CD14-positive monocyte (primary cell): ENCODE measurements at regions not wholly inside any gene's neighbourhood (a gene's known extent, or its start where the extent isn't known, plus 50 kb on each side); places are given as distances from the start of the nearest gene placed in this dataset.

Source experiments
- DNase-seq, 3 donors: peaks; one replicate each; pipeline ENCODE4 v3.0.0-alpha.2; 2011 to 2022
- H2AFZ ChIP-seq: 2 replicates; pipeline ENCODE4 v1.6.0; 2012; ENCODE audit warnings: mild to moderate bottlenecking, low read depth, low read length, inconsistent platforms; ENCODE audit not compliant: insufficient read depth, poor library complexity, severe bottlenecking
- H3K27ac ChIP-seq, 2 donors: 1 replicate in 1 of 2; 2 replicates in 1 of 2; pipeline ENCODE4 v1.5.1; 2012 to 2013; ENCODE audit warnings: low read length in 2 of 2, control low read depth in 1 of 2, inconsistent platforms in 1 of 2, low read depth in 1 of 2, mild to moderate bottlenecking in 1 of 2
- H3K27me3 ChIP-seq, 2 donors: one replicate each; pipeline versions ENCODE4 v1.6.0 to v1.6.1; 2011 to 2013; ENCODE audit warnings: low read length in 2 of 2; ENCODE audit not compliant: control insufficient read depth in 2 of 2, insufficient read depth in 2 of 2
- H3K36me3 ChIP-seq, 2 donors: replicated peaks in 1 of 2; 1 replicate in 1 of 2; 2 replicates in 1 of 2; pipeline versions ENCODE4 v1.5.1 to v1.6.1; 2012 to 2013; ENCODE audit warnings: low read length in 2 of 2, control low read depth in 1 of 2, inconsistent platforms in 1 of 2, mild to moderate bottlenecking in 1 of 2; ENCODE audit not compliant: insufficient read depth in 2 of 2, control insufficient read depth in 1 of 2
- H3K4me1 ChIP-seq, 2 donors: 1 replicate in 1 of 2; 2 replicates in 1 of 2; pipeline versions ENCODE4 v1.5.1 to v1.6.1; 2012 to 2013; ENCODE audit warnings: low read length in 2 of 2, control low read depth in 1 of 2, inconsistent platforms in 1 of 2, mild to moderate bottlenecking in 1 of 2, moderate library complexity in 1 of 2; ENCODE audit not compliant: insufficient read depth in 2 of 2, control insufficient read depth in 1 of 2
- H3K4me2 ChIP-seq: replicated peaks from 2 replicates; pipeline ENCODE3; 2012; ENCODE audit warnings: low read length, moderate library complexity, mild to moderate bottlenecking; ENCODE audit not compliant: poor library complexity, severe bottlenecking; ENCODE audit errors: extremely low read depth
- H3K4me3 ChIP-seq, 3 experiments: fragments of 200-600 bp in 1 of 3; sonication (generic) in 1 of 3; replicated peaks in 1 of 3; 1 replicate in 2 of 3; 2 replicates in 1 of 3; pipeline ENCODE4 v1.5.1; 2011 to 2013; ENCODE audit warnings: low read length in 3 of 3, mild to moderate bottlenecking in 3 of 3, control low read depth in 2 of 3, low read depth in 2 of 3, inconsistent platforms in 1 of 3, moderate library complexity in 1 of 3
- H3K79me2 ChIP-seq: 2 replicates; pipeline ENCODE4 v1.6.0; 2012; ENCODE audit warnings: mild to moderate bottlenecking, control low read depth, inconsistent platforms, low read length, moderate library complexity; ENCODE audit not compliant: insufficient read depth
- H3K9ac ChIP-seq: 2 replicates; pipeline ENCODE4 v1.6.0; 2017; ENCODE audit warnings: low read length, mild to moderate bottlenecking; ENCODE audit not compliant: insufficient read depth, poor library complexity, severe bottlenecking
- H3K9me3 ChIP-seq, 2 donors: replicated peaks in 1 of 2; 1 replicate in 1 of 2; 2 replicates in 1 of 2; pipeline versions ENCODE4 v1.5.1 to v1.6.1; 2012 to 2013; ENCODE audit warnings: low read length in 2 of 2, control low read depth in 1 of 2; ENCODE audit not compliant: control insufficient read depth in 1 of 2, insufficient read depth in 1 of 2
- H4K20me1 ChIP-seq: 2 replicates; pipeline ENCODE4 v1.6.0; 2012; ENCODE audit warnings: mild to moderate bottlenecking, low read length, control low read depth, moderate library complexity; ENCODE audit not compliant: insufficient read depth
- H3K27ac Mint-ChIP-seq, 7 donors: one replicate each; pipeline ENCODE4 v1.8.0; 2020; ENCODE audit warnings: mild to moderate bottlenecking in 7 of 7, mixed read lengths in 7 of 7, moderate library complexity in 6 of 7, inconsistent platforms in 2 of 7
- H3K27me3 Mint-ChIP-seq, 3 donors: one replicate each; pipeline ENCODE4 v1.8.0; 2021 to 2022; ENCODE audit warnings: low read depth in 3 of 3, mild to moderate bottlenecking in 3 of 3, mixed read lengths in 3 of 3, moderate library complexity in 3 of 3, inconsistent platforms in 1 of 3
- H3K36me3 Mint-ChIP-seq, 2 donors: one replicate each; pipeline ENCODE4 v1.8.0; 2020; ENCODE audit warnings: mixed read lengths in 2 of 2, inconsistent platforms in 1 of 2, mild to moderate bottlenecking in 1 of 2
- H3K4me1 Mint-ChIP-seq: one replicate; pipeline ENCODE4 v1.8.0; 2020; ENCODE audit warnings: mild to moderate bottlenecking, mixed read lengths
- H3K4me3 Mint-ChIP-seq, 2 donors: one replicate each; pipeline ENCODE4 v1.8.0; 2020; ENCODE audit warnings: mild to moderate bottlenecking in 2 of 2, mixed read lengths in 2 of 2, moderate library complexity in 1 of 2
- H3K9me3 Mint-ChIP-seq, 7 donors: one replicate each; pipeline ENCODE4 v1.8.0; 2020 to 2022; ENCODE audit warnings: mixed read lengths in 7 of 7, mild to moderate bottlenecking in 6 of 7, moderate library complexity in 6 of 7, inconsistent platforms in 2 of 7
- WGBS: methylation state at CpG from one replicate; pipeline ENCODE4 v1.1.5; 2013; ENCODE audit warnings: missing lambda C conversion rate; ENCODE audit not compliant: insufficient coverage; 5-methylcytosine and 5-hydroxymethylcytosine counted together
- intact Hi-C, 2 donors: fragments of 100-400 bp; cut with micrococcal nuclease; formaldehyde crosslinking; loops; one replicate each; pipeline versions ENCODE4 v1.15.0 to v1.15.1; 2023
- TF ChIP-seq, protein P1 (sequence below): fragments of 200-600 bp; IDR thresholded peaks from one replicate; pipeline ENCODE4 v1.8.0; 2022; ENCODE audit warnings: antibody characterized with exemption, mild to moderate bottlenecking

DNA sequence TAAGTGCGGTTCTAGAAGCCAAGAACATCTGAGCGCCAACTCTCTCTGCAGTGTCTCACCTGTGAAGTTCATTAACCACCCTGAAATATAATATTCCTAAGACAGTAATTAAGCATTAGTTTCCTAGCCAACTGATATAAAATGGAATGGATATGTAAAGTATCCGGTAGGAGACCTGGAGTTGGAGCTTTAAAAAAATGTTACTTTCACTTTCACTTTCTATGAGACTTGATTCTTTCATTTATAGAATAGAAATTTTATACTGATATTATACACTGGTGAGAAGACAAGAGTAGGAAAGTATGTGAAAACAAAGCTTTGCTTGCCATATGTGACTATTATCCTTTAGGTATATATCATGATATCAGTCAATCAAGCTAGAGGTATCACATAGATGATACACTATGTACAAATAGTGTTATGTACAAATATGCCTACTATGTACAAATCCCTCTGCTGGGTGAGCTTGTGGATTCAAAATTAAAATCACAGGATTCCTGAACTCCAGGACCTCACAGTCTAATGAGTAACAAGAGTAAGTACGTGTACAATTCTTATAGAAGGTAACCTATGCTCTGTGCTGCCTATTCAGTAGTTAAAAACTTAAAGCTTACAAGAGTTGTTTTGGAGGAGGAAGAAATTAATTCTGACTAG is 934.2 kb downstream of the TTLL7 start:
- Histone ChIP-seq H3K4me3 (no peak overlapping the region), H3K79me2 (no peaks in the 10 kb centered on the region), H4K20me1 (no peaks in the 10 kb centered on the region), H3K4me2 (no peak overlapping the region), H3K4me1 (no peaks in the 10 kb centered on the region), H3K9me3 (peaks cover 0 to 15% of the 10 kb centered on the region in 2 donors), H3K36me3 (no peaks in the 10 kb centered on the region), H3K9ac (no peak overlapping the region), H3K27ac (no peak overlapping the region), H3K27me3 (no peaks in the 10 kb centered on the region), H2AFZ (no peak overlapping the region)
- H3K9me3 Mint-ChIP-seq, result peaks cover 4 to 16% (median 10%) of the 10 kb centered on the region in 7 donors
- no peaks in the 10 kb centered on the region for H3K27me3 Mint-ChIP-seq
- no peak for DNase-seq
- no peak overlapping the region for H3K4me3 Mint-ChIP-seq
- no CpG with 5 or more reads among the region's 4 CpGs for WGBS
- H3K27ac Mint-ChIP-seq, result no peak overlapping the region
- intact Hi-C loops, result no loop called here
- no peaks in the 10 kb centered on the region for H3K4me1 Mint-ChIP-seq
- TF ChIP-seq, protein P1, sequence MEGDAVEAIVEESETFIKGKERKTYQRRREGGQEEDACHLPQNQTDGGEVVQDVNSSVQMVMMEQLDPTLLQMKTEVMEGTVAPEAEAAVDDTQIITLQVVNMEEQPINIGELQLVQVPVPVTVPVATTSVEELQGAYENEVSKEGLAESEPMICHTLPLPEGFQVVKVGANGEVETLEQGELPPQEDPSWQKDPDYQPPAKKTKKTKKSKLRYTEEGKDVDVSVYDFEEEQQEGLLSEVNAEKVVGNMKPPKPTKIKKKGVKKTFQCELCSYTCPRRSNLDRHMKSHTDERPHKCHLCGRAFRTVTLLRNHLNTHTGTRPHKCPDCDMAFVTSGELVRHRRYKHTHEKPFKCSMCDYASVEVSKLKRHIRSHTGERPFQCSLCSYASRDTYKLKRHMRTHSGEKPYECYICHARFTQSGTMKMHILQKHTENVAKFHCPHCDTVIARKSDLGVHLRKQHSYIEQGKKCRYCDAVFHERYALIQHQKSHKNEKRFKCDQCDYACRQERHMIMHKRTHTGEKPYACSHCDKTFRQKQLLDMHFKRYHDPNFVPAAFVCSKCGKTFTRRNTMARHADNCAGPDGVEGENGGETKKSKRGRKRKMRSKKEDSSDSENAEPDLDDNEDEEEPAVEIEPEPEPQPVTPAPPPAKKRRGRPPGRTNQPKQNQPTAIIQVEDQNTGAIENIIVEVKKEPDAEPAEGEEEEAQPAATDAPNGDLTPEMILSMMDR, result no peak
- no peaks in the 10 kb centered on the region for H3K36me3 Mint-ChIP-seq

DNA sequence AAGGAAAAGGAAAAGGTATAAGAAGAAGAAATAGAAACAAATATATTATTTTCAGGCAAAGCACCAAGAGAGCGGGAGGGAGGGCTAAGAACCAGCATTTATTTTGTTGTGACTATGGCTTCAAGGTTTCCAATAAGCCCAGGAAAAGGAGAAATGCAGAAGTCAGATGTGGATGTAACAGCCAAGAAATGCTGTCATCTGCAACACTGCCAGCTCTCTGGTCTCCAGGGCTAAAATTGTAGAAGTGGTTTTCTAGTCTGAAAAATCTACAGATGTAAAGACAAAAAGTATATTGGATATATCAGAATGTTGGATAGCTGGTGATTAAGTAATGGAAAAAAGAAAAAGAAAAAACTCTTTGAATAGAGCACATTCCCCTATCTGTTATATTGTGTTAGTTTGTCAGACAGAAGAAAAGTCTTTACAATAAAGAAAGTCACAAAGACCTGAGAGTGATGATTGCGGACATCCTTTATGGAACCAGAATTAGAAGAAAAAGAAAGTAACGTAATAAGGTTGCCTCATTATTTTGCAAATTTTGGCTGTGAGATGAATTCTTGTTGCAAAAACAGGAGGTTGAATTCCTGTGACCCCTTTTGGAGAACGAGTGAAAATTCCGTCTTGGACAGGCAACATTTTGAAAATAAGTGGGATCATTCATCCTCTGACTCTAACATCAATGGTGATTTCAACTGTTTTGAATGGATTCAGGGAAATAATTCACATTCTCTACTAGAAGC is 938.1 kb downstream of the TTLL7 start:
- TF ChIP-seq, protein P1, result no peak
- Histone ChIP-seq H3K4me3 (no peak overlapping the region), H3K9me3 (peaks cover 0 to 3% of the 10 kb centered on the region in 2 donors), H2AFZ (no peak overlapping the region), H3K36me3 (no peaks in the 10 kb centered on the region), H3K9ac (no peak overlapping the region), H4K20me1 (no peaks in the 10 kb centered on the region), H3K79me2 (no peaks in the 10 kb centered on the region), H3K27me3 (no peaks in the 10 kb centered on the region), H3K27ac (no peak overlapping the region), H3K4me1 (no peaks in the 10 kb centered on the region), H3K4me2 (no peak overlapping the region)
- intact Hi-C loops, result no loop called here
- H3K4me1 Mint-ChIP-seq, result no peaks in the 10 kb centered on the region
- H3K4me3 Mint-ChIP-seq, result no peak overlapping the region
- no peak overlapping the region for H3K27ac Mint-ChIP-seq
- H3K27me3 Mint-ChIP-seq, result peaks cover 0 to 1% (median 0%) of the 10 kb centered on the region in 3 donors
- H3K9me3 Mint-ChIP-seq, result peaks cover 0 to 4% (median 2%) of the 10 kb centered on the region in 7 donors
- no peak for DNase-seq
- WGBS, result 100% methylated on average over 1 of the region's 5 CpGs
- no peaks in the 10 kb centered on the region for H3K36me3 Mint-ChIP-seq
